GM21786 (cell line): ENCODE measurements at regions not wholly inside any gene's neighbourhood (a gene's known extent, or its start where the extent isn't known, plus 50 kb on each side); places are given as distances from the start of the nearest gene placed in this dataset.
"Not testable (repeated sequence)": the region's sequence is repeated elsewhere in the genome, so short reads cannot be mapped to it uniquely, and the experiment has no call there.

ENCODE experiments used
- ATAC-seq: cut with Tn5 transposase; IDR thresholded peaks from one replicate; pipeline ENCODE4 v1.9.1; 2021; ENCODE audit not compliant: unreplicated experiment

DNA sequence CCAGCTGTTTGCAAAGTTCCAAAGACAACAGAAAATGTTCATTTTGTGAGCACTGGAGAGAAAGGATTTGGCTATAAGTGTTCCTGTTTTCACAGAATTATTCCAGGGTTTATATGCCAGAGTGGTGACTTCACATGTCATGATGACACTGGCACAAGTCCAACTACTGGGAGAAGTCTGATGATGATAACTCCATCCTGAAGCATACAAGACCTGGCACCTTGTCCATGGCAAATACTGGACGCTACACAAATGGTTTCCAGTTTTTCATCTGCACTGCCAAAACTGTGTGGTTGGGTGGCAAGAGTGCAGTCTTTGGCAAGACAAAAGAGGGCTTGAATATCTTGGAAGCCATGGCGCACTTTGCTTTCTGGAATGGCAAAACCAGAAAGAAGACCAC is 385.0 kb downstream of the CDH11 start:
- no peak for ATAC-seq

- no peak for ATAC-seq
These were observed 390.0 kb downstream of the CDH11 start for GRCh38 chr16:64731891-64732290.

GRCh38 chr16:64730261-64730660 is 391.6 kb downstream of the CDH11 start:
- ATAC-seq: no peak

DNA sequence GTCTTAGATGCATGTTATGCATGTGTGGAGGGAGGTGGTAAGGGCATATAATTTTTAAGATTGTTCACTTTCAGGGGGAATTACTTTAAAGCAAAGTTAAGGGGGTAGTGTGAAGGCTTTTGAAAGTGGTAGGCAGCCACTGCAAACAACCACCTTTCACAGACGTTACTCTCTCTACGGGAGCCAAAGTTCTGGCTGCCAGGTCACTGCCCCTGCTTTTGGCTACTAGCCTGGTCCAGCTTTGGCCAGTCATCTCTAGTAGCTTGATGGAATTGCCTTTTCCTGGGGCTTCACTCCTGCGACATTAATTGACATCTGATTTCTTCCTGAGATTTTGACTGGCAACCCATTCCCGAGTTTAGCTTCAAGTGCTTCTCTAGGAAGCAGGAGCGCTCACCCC is 397.5 kb downstream of the CDH11 start:
- no peak for ATAC-seq

- no peak for ATAC-seq
These were observed 403.4 kb downstream of the CDH11 start for GRCh38 chr16:64718486-64718885.

DNA sequence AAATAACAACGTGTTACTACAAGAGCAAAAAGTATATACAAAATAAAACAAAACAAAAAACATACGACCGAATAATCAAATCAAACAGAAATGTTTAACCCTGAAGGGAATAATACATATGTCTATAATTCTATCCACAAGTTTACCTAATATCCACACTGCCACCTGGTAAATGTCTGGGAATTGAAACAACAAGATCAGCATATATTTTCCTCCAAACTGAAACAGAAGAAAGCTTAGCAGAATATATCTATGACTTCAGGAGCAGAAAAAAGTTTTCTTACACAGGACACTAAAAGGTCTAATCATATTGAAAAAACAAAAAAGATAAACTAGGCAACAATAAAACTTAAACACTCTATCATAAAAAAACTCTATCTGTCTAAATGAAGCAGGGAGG is 404.0 kb downstream of the CDH11 start:
- ATAC-seq: no peak

DNA sequence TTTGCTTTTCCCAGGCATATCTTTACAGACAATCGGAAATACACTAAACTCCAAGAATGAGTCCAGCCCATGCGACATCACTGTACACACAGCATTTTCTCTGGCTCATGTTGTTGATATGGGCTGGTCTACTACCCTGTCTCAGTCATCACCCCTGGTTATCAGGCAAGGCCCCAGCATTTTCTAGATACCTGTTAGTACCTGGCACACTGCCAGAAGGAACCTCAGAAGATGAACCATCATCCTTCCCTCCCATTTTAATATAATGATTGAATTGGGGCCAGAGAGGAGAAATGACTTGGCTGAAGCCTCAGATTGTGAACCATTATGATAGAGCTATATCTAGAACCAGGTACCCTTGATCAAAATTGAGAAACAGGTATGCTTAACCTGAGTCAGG is 406.2 kb downstream of the CDH11 start:
- no peak for ATAC-seq

GRCh38 chr16:64712026-64712425 is 409.8 kb downstream of the CDH11 start:
- ATAC-seq: no peak

- no peak for ATAC-seq
These were observed 410.3 kb downstream of the CDH11 start for GRCh38 chr16:64711596-64711995.

DNA sequence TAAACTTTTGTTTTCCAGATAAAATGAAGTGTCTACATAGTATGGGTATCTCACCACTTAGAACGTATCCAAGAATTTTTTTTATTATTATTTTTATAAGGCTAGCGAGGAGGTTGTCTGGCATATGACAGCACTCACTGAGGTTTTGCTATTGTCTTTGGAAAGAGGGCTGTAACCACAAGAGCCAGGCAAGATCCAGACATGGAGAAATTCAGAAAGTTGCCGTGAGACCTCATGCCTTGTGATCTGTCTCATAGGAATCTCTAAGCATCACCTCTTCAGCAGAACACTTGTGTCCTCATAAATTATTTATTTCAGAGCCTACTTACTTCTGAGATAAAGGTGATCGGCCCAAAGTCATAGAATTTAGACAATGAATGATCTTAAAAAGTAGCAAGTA is 410.8 kb downstream of the CDH11 start:
- ATAC-seq: no peak

DNA sequence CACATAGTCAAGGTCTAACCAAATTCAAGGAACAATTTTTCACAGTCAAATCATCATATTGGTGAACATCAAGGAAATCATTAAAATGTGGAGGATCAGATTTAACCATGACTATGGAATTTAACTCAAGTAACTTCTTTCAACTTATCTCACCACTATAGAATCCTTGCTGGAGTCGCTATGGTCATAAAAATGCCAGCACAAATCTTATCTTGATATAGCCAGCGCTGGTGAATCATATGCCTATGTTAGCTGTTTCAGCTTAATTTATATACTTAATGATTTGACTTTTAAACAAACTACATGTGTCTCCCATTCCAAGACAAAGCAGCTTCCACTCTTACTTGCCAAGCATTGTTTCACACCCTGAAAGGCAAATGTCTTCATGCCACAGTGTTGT is 416.4 kb downstream of the CDH11 start:
- ATAC-seq: no peak

GRCh38 chr16:64704386-64704785 is 417.5 kb downstream of the CDH11 start:
- no peak for ATAC-seq

DNA sequence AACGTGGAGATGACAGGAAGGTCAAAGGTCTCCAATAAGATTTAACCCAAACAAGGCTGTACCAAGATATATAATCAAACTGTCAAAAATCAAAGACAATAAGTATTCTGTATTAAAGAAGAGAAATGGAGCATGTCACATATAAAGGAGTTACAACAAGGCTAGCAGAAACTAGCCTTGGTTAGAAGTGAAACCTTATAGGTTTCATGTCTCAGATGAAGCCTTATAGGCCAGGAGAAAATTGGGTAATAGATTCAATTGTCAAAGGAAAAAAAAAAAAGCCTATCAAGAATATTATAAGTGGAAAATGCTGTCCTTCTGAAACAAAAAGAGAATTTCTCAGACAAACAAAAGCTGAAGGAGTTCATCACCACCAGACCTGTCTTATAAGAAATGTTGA is 419.4 kb downstream of the CDH11 start:
- no peak for ATAC-seq

DNA sequence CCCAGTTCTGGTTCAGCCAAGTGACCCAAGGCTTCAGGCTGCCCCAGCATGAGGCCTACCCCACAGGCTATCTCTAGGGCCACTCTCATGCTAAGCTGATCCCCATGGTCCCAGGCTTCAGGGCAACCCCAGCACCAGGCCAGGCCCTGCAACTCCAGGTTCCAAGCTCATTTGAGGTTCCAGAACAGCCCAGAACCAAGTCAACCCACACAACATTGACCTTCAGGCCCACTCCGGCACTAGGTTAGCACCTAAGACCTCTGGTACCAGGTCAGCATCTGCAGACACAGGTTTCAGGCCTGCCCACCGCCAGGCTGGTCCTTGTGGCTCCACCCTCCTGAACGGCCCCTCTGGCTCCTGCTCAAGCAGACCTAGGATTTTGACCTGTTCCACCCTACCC is 421.2 kb downstream of the CDH11 start:
- ATAC-seq: no peak

- ATAC-seq: no peak
These were observed 425.0 kb downstream of the CDH11 start for GRCh38 chr16:64696866-64697265.

DNA sequence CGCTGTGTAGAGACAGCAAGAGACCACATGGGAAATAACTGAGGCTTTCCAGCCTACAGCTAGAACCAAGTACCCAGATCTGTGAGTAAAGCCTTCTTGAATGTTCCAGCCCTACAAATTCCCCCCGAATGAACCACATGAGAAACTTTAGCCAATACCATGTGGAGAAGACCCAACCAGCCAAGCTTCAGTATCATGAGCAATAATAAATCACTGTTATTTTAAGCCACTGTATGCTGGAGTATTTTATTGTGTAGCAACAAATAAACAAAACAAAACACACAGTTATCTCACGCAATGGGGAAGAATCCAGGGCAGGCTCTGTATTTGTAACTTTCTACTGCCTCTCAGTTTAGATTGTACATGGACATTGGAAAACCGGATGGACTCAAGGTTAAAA is 426.2 kb downstream of the CDH11 start:
- ATAC-seq: no peak

- no peak for ATAC-seq
These were observed 427.9 kb downstream of the CDH11 start for GRCh38 chr16:64693946-64694345.

DNA sequence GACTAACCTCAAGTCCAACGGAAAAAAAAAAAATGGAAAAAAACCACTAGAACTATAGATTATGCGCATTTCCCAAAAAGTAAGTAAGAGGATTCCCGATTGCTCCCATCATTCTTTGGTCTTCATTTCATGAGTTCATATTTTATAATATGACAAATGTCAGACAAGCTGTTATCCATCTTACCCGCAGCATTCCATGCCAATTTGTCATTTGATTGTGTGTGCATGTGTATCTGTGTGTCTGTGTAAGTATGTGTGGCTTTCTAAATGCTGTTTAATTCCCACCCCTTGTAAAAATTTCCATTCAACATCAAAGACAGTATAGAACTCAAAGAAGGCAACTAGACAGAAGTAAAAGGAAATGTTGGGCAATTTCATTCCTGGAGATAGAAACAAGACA is 434.1 kb downstream of the CDH11 start:
- ATAC-seq: no peak

GRCh38 chr16:64687123-64687522 is 434.7 kb downstream of the CDH11 start:
- no peak for ATAC-seq

GRCh38 chr16:64679976-64680690 is 441.7 kb downstream of the CDH11 start:
- ATAC-seq: no peak

GRCh38 chr16:64669573-64669972 is 452.3 kb downstream of the CDH11 start:
- no peak for ATAC-seq

DNA sequence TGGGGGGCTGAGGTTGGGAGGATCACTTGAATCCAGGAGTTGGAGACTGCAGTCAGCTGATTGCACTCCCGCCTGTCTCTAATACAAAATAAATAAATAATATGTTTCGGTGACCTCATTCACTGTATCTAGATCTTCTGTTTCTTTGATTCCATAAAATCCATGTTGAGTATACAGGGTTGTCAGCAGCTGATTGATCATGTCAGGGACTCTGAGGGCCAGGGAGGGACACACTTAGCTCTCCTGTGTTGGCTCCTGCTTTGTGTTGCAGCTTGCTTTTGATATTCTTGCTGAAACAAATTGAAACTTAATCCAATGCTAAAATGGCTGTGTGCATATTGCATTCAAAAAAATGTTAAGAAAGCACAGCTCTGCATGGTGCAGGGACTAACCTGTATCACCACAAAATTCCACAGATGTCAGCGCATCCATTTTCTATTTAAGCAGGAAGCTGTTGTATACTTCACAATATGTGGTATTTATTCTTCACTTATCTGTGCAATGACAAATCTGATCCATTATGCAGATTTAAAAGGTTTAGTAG is 454.5 kb downstream of the CDH11 start:
- no peak for ATAC-seq

- not testable (repeated sequence) for ATAC-seq
These were observed 459.6 kb downstream of the CDH11 start for GRCh38 chr16:64662312-64662711.
